ENCODE measurements at regions not wholly inside any gene's neighbourhood (a gene's known extent, or its start where the extent isn't known, plus 50 kb on each side); places are given as distances from the start of the nearest gene placed in this dataset.

DNA sequence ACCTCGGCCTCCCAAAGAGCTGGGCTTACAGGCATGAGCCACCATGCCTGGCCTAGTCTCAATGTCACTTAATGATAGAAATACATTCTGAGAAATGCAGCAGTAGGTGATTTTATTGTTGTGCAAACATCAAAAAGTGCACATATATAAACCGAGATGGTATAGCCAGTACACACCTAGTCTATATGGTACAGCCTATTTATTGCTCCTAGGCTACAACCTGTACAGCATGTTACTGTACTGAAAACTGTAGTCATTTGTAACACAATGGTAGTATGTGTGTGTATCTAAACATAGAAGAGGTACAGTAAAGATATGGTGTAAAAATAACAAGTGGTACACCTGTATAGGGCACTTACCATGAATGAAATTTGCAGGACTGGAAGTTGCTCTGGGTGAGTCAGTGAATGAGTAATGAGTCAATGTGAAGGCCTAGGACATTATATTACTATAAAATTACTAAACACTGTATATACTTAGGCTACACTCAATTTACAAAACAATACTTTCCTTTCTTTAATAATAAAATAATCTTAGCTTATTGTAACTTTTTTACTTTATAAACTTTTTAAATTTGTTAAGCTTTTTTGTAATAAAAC is 166.7 kb upstream of the SYT1 start:
- no peak for DNase-seq (ENCODE audit: low read depth)

- no peak for DNase-seq (ENCODE audit: low read depth)
These were observed 165.8 kb upstream of the SYT1 start for GRCh38 chr12:78698747-78699146.

DNA sequence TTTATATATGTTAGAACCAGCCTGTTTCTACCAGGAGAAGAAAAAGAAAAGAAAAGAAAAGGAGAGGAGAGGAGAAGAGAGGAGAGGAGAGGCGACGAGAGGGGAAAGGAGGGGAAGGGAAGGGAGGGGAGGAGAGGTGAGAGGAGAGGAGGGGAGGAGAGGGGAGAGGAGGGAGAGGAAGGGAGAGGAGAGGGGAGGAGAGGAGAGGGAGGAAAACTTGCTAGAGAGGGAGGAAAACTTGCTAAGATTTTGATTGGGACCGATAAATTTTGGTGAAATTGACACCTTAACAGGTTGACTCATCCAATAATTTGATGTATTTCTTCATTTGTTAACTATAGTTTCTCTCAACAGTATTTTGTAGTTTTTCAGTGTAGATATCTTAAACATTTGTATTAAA is 164.0 kb upstream of the SYT1 start:
- no peak for DNase-seq (ENCODE audit: low read depth)

DNA sequence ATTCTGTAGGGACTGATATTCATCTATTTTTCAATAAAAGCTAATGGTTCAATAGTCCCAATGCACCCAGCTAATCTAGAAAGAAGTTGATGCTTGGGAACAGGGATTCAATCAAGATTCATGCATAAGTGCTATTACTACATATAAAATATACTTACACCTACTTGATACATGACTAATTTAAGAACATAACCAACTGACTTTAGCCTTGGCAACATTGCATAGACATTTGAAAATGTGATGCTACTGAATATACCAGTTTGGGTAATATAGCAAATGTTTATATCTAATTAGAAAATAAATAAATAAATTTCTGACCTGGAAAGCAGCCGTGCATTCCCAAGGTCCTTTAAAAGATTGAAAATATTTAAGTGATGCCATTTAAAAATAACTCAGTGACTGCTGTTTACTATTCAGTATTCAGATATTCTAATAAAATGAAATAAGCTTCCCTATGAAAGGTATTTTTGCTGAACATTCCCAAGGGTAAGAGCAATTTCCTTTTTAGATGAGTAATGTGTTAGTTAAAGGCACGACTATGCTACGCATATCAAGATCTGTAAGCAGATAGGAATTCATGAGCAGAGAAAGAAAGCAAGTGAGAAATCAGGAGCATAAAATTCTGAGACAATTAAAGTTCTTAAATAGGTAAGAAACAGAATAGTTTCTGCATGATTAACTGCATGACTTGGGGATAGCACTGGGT is 160.6 kb upstream of the SYT1 start:
- peak; percentile 59 for DNase-seq (ENCODE audit: low read depth)

- no peak for DNase-seq (ENCODE audit: low read depth)
These were observed 152.6 kb upstream of the SYT1 start for GRCh38 chr12:78711954-78712353.

DNA sequence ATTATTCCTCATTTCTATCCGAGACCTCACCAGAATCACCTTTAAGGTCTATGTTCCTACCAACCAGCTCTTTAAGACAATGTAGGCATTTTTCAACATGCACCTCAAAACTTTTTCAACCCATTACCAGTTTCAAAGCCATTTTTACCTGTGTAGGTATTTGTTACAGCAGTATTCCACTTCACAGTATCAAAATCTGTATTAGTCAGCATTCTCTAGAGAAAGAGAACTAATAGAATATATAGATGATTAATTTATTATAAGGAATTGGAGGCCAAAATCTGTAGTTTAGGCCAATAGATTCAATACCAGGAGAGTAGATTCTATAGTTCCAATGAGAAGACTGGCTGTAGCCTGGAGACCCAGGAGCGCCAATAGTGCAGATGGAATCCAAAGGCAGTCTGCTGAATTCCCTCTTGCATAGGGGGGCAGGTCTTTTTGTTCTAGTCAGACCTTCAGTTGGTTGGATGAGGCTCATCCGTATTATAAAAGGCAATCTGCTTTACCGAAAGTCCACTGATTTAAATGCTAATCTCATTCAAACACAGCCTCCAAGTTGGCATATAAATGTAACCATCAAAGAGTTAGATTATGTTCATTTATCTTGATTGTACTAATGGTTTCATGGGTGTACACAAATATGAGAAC is 151.6 kb upstream of the SYT1 start:
- no peak for DNase-seq (ENCODE audit: low read depth)

GRCh38 chr12:78719721-78720120 is 144.9 kb upstream of the SYT1 start:
- DNase-seq (ENCODE audit: low read depth): no peak

DNA sequence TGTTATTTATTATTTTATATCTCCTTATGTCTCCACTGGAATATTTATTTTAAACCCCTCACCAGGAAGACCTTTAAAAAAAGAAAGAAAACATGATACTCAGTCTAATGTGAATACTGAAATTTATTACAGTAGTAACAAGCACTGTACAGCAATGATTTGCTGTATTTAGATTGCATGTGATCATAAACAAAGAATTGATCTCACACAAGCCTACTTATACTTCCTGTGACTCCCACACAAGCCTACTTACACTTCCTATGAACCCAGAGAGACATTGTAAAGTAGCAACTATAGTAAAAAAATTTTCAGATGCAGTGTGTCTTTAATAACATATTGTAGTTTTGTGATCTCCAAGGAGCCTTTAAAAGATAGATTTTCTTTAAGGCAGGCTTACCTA is 142.7 kb upstream of the SYT1 start:
- DNase-seq (ENCODE audit: low read depth): no peak

DNA sequence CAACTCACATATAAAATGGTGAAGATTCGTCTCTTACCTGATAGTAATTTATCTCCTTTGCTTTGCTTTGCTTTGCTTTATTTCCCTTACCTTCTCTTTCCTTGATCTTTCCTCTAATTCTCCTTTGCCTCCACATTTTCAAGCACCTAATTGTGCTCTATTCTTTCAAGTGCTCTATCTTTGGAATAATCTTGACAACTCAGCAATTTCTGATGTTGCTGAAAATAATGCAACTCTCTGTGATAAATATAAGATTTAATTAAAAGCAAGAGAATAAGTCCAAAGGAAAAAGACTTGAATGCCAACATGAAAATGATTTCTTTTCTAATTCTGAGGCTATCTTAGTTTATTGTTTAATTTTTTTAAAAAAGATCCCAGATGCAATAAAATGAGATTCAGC is 139.5 kb upstream of the SYT1 start:
- no peak for DNase-seq (ENCODE audit: low read depth)

- DNase-seq (ENCODE audit: low read depth): peak; percentile 8
These were observed 138.5 kb upstream of the SYT1 start for GRCh38 chr12:78725951-78726580.

GRCh38 chr12:78726854-78727253 is 137.7 kb upstream of the SYT1 start:
- no peak for DNase-seq (ENCODE audit: low read depth)

- no peak for DNase-seq (ENCODE audit: low read depth)
These were observed 132.1 kb upstream of the SYT1 start for GRCh38 chr12:78732481-78732880.

- DNase-seq (ENCODE audit: low read depth): no peak
These were observed 124.9 kb upstream of the SYT1 start for GRCh38 chr12:78739653-78740052.

- DNase-seq (ENCODE audit: low read depth): no peak
These were observed 118.6 kb upstream of the SYT1 start for GRCh38 chr12:78746001-78746400.

GRCh38 chr12:78753058-78753457 is 111.5 kb upstream of the SYT1 start:
- DNase-seq (ENCODE audit: low read depth): no peak

GRCh38 chr12:78756936-78757335 is 107.6 kb upstream of the SYT1 start:
- peak; percentile 4 for DNase-seq (ENCODE audit: low read depth)

DNA sequence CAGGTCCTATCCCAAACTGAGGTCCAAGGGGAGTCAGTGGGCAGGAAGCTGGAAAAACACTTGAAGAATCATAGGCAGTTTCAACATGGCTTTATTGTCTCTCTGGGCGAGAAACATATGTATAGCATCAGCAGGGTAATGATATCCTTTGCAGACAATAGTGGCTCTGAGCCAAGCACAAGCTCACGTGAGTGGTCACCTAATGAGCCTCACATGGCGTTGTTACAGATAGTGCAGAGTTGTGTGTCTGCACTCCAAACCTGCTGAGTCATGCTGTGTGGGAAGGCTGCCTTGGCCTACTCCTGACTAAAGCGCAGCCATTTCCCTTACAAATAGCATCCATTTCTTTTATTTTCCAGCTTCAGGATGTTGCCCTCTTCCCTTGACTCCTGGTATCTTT is 105.2 kb upstream of the SYT1 start:
- peak; percentile 23 for DNase-seq (ENCODE audit: low read depth)

- DNase-seq (ENCODE audit: low read depth): no peak
These were observed 103.7 kb upstream of the SYT1 start for GRCh38 chr12:78760906-78761305.

GRCh38 chr12:78764913-78765312 is 99.7 kb upstream of the SYT1 start:
- no peak for DNase-seq (ENCODE audit: low read depth)

DNA sequence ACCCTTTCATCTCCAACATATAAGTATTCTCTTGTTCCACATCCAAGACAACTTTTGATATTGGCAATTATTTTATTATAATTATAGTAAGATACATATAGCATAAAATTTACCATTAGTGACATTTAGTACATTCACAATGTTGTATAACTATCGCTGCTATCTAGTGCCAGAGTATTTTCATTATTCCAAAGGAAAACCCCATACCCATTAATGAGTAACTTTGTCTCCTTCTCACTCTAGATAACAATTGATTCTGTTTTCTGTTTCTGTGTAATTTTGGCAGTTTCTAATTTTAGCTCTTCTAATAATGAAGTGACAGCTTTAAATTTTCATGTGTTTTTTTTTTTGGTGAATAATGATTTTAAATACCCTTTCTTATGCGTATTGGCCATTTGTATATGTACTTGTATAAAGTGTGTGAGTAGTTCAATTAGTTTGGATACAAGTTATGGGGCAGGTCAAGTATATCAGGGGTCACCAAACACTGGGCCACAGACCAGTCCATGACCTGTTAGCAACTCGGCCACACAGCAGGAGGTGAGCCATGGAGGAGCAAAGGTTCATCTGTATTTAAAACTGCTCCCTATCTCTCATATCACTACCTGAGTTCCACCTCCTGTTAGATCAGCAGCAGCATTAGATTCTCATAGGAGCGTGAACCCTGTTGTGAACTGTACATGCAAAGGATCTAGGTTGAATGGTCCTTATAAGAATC is 97.2 kb upstream of the SYT1 start:
- DNase-seq (ENCODE audit: low read depth): no peak

DNA sequence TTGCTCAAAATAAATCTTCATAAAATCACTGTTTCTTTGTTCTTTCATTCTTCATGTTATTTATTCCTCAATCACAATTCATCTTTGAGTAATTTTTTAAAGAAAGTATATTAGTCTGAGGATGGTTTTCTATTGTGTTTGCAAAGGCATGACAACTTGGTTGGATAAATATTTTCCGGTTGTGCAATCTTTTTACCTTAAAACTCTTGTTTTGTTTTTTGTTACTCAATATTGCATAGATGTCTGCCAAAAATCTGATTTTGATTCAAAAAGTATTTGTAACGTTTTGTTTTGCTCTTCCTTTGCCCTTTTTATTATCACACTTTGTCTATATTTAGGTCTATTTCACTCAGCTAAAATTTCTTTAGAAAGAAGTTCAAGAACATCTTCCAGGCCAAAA is 86.2 kb upstream of the SYT1 start:
- peak; percentile 75 for DNase-seq (ENCODE audit: low read depth)

- peak; percentile 69 for DNase-seq (ENCODE audit: low read depth)
These were observed 77.0 kb upstream of the SYT1 start for GRCh38 chr12:78787576-78787975.
